ENCODE measurements at regions not wholly inside any gene's neighbourhood (a gene's known extent, or its start where the extent isn't known, plus 50 kb on each side); places are given as distances from the start of the nearest gene placed in this dataset.

GRCh38 chr7:425794-426188, 93.9 kb downstream of the PDGFA start:
- no peak overlapping the region for H3K9ac ChIP-seq (ENCODE audit: low read length)
- H3K27ac ChIP-seq (ENCODE audit: low read length), result no peak overlapping the region
- H3K4me2 ChIP-seq (ENCODE audit: low read depth, low read length), result no peak overlapping the region
- H3K9me3 ChIP-seq (replicated peaks; ENCODE audit: insufficient read depth, low read length), result no peaks in the 10 kb centered on the region
- no peak overlapping the region for H3K4me3 ChIP-seq (ENCODE audit: low read length)
- no peaks in the 10 kb centered on the region for H3K9me2 ChIP-seq (replicated peaks; ENCODE audit: insufficient read depth, low read length)
- no peaks in the 10 kb centered on the region for H4K20me1 ChIP-seq (ENCODE audit: insufficient read depth, low read length)
- H3K36me3 ChIP-seq (replicated peaks; ENCODE audit: insufficient read depth, low read length), result no peaks in the 10 kb centered on the region
- H3K27me3 ChIP-seq (replicated peaks; ENCODE audit: insufficient read depth, low read length), result no peaks in the 10 kb centered on the region
- TF ChIP-seq CTCF (IDR thresholded peaks at IDR 0.05; ENCODE audit: low read length) (no peak), EZH2phosphoT487 (IDR thresholded peaks at IDR 0.05; ENCODE audit: low read length) (no peak), EZH2 (optimal IDR thresholded peaks at IDR 0.05; ENCODE audit: low read depth, low read length) (no peak)
- no peaks in the 10 kb centered on the region for H3F3A ChIP-seq (ENCODE audit: insufficient read depth, low read length)
- no peaks in the 10 kb centered on the region for H3K4me1 ChIP-seq (ENCODE audit: low read length)
- DNase-seq, result no peak
- H2AFZ ChIP-seq (ENCODE audit: low read length), result no peak overlapping the region
- H3K79me2 ChIP-seq (ENCODE audit: low read length), result no peaks in the 10 kb centered on the region

- no peaks in the 10 kb centered on the region for H4K20me1 ChIP-seq (ENCODE audit: insufficient read depth, low read length)
- no peaks in the 10 kb centered on the region for H3F3A ChIP-seq (ENCODE audit: insufficient read depth, low read length)
- no peak for TF ChIP-seq EZH2phosphoT487 (IDR thresholded peaks at IDR 0.05; ENCODE audit: low read length)
- no peak for TF ChIP-seq CTCF (IDR thresholded peaks at IDR 0.05; ENCODE audit: low read length)
- no peak for TF ChIP-seq EZH2 (optimal IDR thresholded peaks at IDR 0.05; ENCODE audit: low read depth, low read length)
- H3K36me3 ChIP-seq (replicated peaks; ENCODE audit: insufficient read depth, low read length), result no peaks in the 10 kb centered on the region
- H3K4me3 ChIP-seq (ENCODE audit: low read length), result no peak overlapping the region
- H2AFZ ChIP-seq (ENCODE audit: low read length), result no peak overlapping the region
- no peak for DNase-seq
- no peak overlapping the region for H3K4me2 ChIP-seq (ENCODE audit: low read depth, low read length)
- no peak overlapping the region for H3K9ac ChIP-seq (ENCODE audit: low read length)
- no peaks in the 10 kb centered on the region for H3K79me2 ChIP-seq (ENCODE audit: low read length)
- H3K27ac ChIP-seq (ENCODE audit: low read length), result no peak overlapping the region
- H3K9me2 ChIP-seq (replicated peaks; ENCODE audit: insufficient read depth, low read length), result no peaks in the 10 kb centered on the region
- no peaks in the 10 kb centered on the region for H3K27me3 ChIP-seq (replicated peaks; ENCODE audit: insufficient read depth, low read length)
- H3K4me1 ChIP-seq (ENCODE audit: low read length), result no peaks in the 10 kb centered on the region
- H3K9me3 ChIP-seq (replicated peaks; ENCODE audit: insufficient read depth, low read length), result no peaks in the 10 kb centered on the region
Measured at GRCh38 chr7:426510-426909, 93.1 kb downstream of the PDGFA start.

GRCh38 chr7:427506-428103, 92.0 kb downstream of the PDGFA start:
- H3K9me3 ChIP-seq (replicated peaks; ENCODE audit: insufficient read depth, low read length), result no peaks in the 10 kb centered on the region
- no peak for DNase-seq
- H3K4me3 ChIP-seq (ENCODE audit: low read length), result no peak overlapping the region
- TF ChIP-seq EZH2 (optimal IDR thresholded peaks at IDR 0.05; ENCODE audit: low read depth, low read length) (no peak), EZH2phosphoT487 (IDR thresholded peaks at IDR 0.05; ENCODE audit: low read length) (no peak), CTCF (IDR thresholded peaks at IDR 0.05; ENCODE audit: low read length) (no peak)
- no peaks in the 10 kb centered on the region for H3K9me2 ChIP-seq (replicated peaks; ENCODE audit: insufficient read depth, low read length)
- H2AFZ ChIP-seq (ENCODE audit: low read length), result no peak overlapping the region
- H3K4me1 ChIP-seq (ENCODE audit: low read length), result no peaks in the 10 kb centered on the region
- H3K27me3 ChIP-seq (replicated peaks; ENCODE audit: insufficient read depth, low read length), result no peaks in the 10 kb centered on the region
- H3K79me2 ChIP-seq (ENCODE audit: low read length), result no peaks in the 10 kb centered on the region
- no peak overlapping the region for H3K4me2 ChIP-seq (ENCODE audit: low read depth, low read length)
- H3K36me3 ChIP-seq (replicated peaks; ENCODE audit: insufficient read depth, low read length), result no peaks in the 10 kb centered on the region
- H3K27ac ChIP-seq (ENCODE audit: low read length), result no peak overlapping the region
- no peaks in the 10 kb centered on the region for H3F3A ChIP-seq (ENCODE audit: insufficient read depth, low read length)
- H4K20me1 ChIP-seq (ENCODE audit: insufficient read depth, low read length), result no peaks in the 10 kb centered on the region
- H3K9ac ChIP-seq (ENCODE audit: low read length), result no peak overlapping the region
